GM23338 (cell line): ENCODE measurements at regions not wholly inside any gene's neighbourhood (a gene's known extent, or its start where the extent isn't known, plus 50 kb on each side); places are given as distances from the start of the nearest gene placed in this dataset.

Experiments used
- CREB1 ChIP-seq: fragments of 250-450 bp; sonication (Bioruptor Pico); IDR thresholded peaks from 2 replicates; pipeline ENCODE4 v1.5.0; 2020; ENCODE audit warnings: low read depth, mild to moderate bottlenecking, moderate library complexity
- EZH2 ChIP-seq: fragments of 200-600 bp; sonication (generic); IDR thresholded peaks from one replicate; pipeline ENCODE4 v1.8.0; 2017; ENCODE audit warnings: antibody characterized with exemption, mild to moderate bottlenecking, low read depth; ENCODE audit not compliant: unreplicated experiment
- EZH2phosphoT487 ChIP-seq: fragments of 200-600 bp; sonication (generic); IDR thresholded peaks from one replicate; pipeline ENCODE4 v1.8.1; 2018; ENCODE audit warnings: antibody characterized with exemption; ENCODE audit not compliant: unreplicated experiment
- POLR2AphosphoS5 ChIP-seq: IDR thresholded peaks from 2 replicates; pipeline ENCODE4 v1.6.1; 2016; ENCODE audit warnings: antibody characterized with exemption, low read depth
- REST ChIP-seq: IDR thresholded peaks from one replicate; pipeline ENCODE4 v1.6.1; 2018; ENCODE audit warnings: antibody characterized with exemption; ENCODE audit not compliant: unreplicated experiment
- STAT1 ChIP-seq: IDR thresholded peaks from one replicate; pipeline ENCODE4 v1.6.1; 2016; ENCODE audit warnings: antibody characterized with exemption; ENCODE audit not compliant: unreplicated experiment
- ZNF331 ChIP-seq: fragments of 250-450 bp; sonication (Bioruptor Pico); IDR thresholded peaks from 2 replicates; pipeline ENCODE4 v1.5.0; 2020; ENCODE audit warnings: low read depth, mild to moderate bottlenecking, moderate library complexity
- TF ChIP-seq, protein P1 (sequence below), 2 experiments: fragments of 200-600 bp in 1 of 2; sonication (generic) in 1 of 2; conservative IDR thresholded peaks; 2 replicates each; pipeline versions ENCODE4 v1.5.1 to v1.6.1; 2016 to 2017; ENCODE audit warnings: antibody characterized with exemption in 2 of 2, low read depth in 2 of 2, mild to moderate bottlenecking in 2 of 2, moderate library complexity in 1 of 2
- TF ChIP-seq, protein P2 (sequence below): IDR thresholded peaks from 2 replicates; pipeline ENCODE4 v1.6.1; 2016; ENCODE audit warnings: antibody characterized with exemption

DNA sequence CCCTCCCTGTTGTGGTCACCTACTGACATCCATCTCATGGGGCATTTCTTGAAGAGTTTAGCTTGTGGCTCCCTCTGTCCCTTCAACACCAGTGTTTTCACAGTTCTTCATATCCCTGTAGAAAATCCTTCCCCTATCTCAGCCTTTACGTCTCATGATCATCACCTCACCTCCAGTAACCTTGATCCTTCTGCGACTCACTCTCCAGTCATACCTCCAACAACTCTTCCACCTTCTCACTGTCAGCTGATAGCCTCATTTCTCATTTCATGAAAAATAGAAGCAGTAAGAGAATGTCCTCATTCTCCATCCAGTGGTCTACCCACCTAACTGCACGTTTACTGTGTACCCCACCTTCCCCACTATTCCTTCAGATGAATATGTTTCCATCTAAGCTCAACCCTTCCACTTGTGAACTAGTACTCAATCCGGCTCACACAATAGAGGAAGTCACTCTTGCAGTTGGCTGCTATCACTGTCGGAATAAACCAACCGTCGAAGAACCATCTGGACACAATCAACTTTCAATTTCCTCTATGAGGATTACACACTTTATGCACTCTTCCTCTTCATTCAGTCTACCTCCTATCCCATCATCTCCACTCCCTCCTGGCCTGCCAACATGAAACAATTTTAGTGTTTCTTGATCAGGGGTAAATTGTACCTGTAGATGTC lies 256.0 kb downstream of the AHR start:
- TF ChIP-seq, protein P1, sequence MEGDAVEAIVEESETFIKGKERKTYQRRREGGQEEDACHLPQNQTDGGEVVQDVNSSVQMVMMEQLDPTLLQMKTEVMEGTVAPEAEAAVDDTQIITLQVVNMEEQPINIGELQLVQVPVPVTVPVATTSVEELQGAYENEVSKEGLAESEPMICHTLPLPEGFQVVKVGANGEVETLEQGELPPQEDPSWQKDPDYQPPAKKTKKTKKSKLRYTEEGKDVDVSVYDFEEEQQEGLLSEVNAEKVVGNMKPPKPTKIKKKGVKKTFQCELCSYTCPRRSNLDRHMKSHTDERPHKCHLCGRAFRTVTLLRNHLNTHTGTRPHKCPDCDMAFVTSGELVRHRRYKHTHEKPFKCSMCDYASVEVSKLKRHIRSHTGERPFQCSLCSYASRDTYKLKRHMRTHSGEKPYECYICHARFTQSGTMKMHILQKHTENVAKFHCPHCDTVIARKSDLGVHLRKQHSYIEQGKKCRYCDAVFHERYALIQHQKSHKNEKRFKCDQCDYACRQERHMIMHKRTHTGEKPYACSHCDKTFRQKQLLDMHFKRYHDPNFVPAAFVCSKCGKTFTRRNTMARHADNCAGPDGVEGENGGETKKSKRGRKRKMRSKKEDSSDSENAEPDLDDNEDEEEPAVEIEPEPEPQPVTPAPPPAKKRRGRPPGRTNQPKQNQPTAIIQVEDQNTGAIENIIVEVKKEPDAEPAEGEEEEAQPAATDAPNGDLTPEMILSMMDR (conservative IDR thresholded peaks at IDR 0.05; ENCODE audit: low read depth in 2 of 2) = no peak
- TF ChIP-seq POLR2AphosphoS5 (no peak), EZH2phosphoT487 (no peak), EZH2 (no peak), CREB1 (CRISPR knock-in tag) (no peak), STAT1 (no peak), ZNF331 (CRISPR knock-in tag) (no peak), REST (no peak)
- TF ChIP-seq, protein P2, sequence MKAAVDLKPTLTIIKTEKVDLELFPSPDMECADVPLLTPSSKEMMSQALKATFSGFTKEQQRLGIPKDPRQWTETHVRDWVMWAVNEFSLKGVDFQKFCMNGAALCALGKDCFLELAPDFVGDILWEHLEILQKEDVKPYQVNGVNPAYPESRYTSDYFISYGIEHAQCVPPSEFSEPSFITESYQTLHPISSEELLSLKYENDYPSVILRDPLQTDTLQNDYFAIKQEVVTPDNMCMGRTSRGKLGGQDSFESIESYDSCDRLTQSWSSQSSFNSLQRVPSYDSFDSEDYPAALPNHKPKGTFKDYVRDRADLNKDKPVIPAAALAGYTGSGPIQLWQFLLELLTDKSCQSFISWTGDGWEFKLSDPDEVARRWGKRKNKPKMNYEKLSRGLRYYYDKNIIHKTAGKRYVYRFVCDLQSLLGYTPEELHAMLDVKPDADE = no peak
